Ectodermal cell (in vitro differentiated cells): ENCODE measurements at regions not wholly inside any gene's neighbourhood (a gene's known extent, or its start where the extent isn't known, plus 50 kb on each side); places are given as distances from the start of the nearest gene placed in this dataset.
"Not testable (repeated sequence)": the region's sequence is repeated elsewhere in the genome, so short reads cannot be mapped to it uniquely, and the experiment has no call there.

Experiments
- H3K27ac ChIP-seq: 2 replicates; pipeline ENCODE4 v1.7.0; 2013; ENCODE audit warnings: mild to moderate bottlenecking, low read depth, low read length; ENCODE audit not compliant: insufficient read depth, poor library complexity, severe bottlenecking
- H3K27me3 ChIP-seq: 2 replicates; pipeline ENCODE4 v1.7.0; 2013; ENCODE audit warnings: mild to moderate bottlenecking, low read length; ENCODE audit not compliant: insufficient read depth, control insufficient read depth, poor library complexity, severe bottlenecking
- H3K36me3 ChIP-seq: one replicate; pipeline ENCODE4 v1.7.0; 2013; ENCODE audit warnings: low read length; ENCODE audit not compliant: control insufficient read depth, insufficient read depth
- H3K4me1 ChIP-seq: one replicate; pipeline ENCODE4 v1.7.0; 2013; ENCODE audit warnings: low read length; ENCODE audit not compliant: control insufficient read depth, insufficient read depth
- H3K4me3 ChIP-seq: 2 replicates; pipeline ENCODE4 v1.7.0; 2013; ENCODE audit warnings: low read depth, low read length, control low read depth; ENCODE audit not compliant: insufficient read depth
- H3K9me3 ChIP-seq: 2 replicates; pipeline ENCODE4 v1.7.0; 2013; ENCODE audit warnings: mild to moderate bottlenecking, low read length, moderate library complexity; ENCODE audit not compliant: control insufficient read depth
- WGBS, 2 experiments: methylation state at CpG; one replicate each; pipeline ENCODE4 v1.1.7; 2013; ENCODE audit warnings: missing lambda C conversion rate in 2 of 2; 5-methylcytosine and 5-hydroxymethylcytosine counted together

GRCh38 chr1:29997818-29998217 lies 725.6 kb downstream of the MATN1 start:
- H3K4me1 ChIP-seq, H3K27ac ChIP-seq, H3K4me3 ChIP-seq, H3K27me3 ChIP-seq, H3K9me3 ChIP-seq, H3K36me3 ChIP-seq: not testable (repeated sequence)
- 78 to 100% methylated on average over 1 of the region's 3 CpGs for WGBS, 2 experiments

DNA sequence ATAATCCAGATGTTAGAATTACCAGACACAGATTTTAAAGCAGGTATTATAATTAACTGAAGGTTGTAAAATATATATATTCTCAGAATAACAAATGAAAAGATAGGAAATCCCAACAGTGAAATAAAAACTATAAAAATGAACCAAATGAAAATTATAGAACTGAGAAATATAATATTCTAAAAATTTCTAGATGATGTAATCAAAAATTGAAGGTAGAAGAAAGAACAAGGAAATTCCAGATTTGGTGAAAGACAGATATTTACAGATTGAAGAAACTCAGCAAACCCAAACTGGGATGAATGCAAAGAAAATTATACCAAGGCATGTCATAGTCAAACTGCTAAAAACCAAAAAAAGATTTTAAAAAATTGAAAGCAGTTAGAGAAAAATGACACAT lies 729.4 kb downstream of the MATN1 start:
- no peaks in the 10 kb centered on the region for H3K9me3 ChIP-seq
- no peaks in the 10 kb centered on the region for H3K4me1 ChIP-seq
- H3K27ac ChIP-seq: no peak overlapping the region
- no peak overlapping the region for H3K4me3 ChIP-seq
- no peaks in the 10 kb centered on the region for H3K27me3 ChIP-seq
- no peaks in the 10 kb centered on the region for H3K36me3 ChIP-seq

DNA sequence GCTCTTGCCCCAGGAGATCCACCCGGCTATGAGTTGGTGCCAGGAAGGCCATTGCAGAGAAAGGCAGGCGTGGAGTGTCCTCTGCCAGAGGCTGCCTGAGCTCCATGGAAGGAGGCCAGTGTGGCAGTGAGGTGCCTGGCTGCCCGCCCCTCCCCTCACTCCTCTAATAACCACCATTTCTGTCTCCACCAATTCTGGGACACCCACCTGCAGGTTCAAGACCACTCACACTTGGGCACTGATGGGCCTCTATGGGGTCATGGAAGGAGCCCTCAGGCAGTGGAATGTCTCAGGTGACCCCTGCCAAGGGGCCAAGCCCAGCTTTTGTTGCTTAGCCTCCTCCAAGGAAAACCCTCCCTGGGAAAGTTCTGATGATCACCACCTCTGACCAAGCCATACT lies 731.6 kb downstream of the MATN1 start:
- H3K36me3 ChIP-seq: no peaks in the 10 kb centered on the region
- no peaks in the 10 kb centered on the region for H3K4me1 ChIP-seq
- no peaks in the 10 kb centered on the region for H3K9me3 ChIP-seq
- no peaks in the 10 kb centered on the region for H3K27me3 ChIP-seq
- no peak overlapping the region for H3K27ac ChIP-seq
- H3K4me3 ChIP-seq: no peak overlapping the region
- WGBS, 2 experiments: 90 to 95% methylated on average over 3 of the region's 3 CpGs

DNA sequence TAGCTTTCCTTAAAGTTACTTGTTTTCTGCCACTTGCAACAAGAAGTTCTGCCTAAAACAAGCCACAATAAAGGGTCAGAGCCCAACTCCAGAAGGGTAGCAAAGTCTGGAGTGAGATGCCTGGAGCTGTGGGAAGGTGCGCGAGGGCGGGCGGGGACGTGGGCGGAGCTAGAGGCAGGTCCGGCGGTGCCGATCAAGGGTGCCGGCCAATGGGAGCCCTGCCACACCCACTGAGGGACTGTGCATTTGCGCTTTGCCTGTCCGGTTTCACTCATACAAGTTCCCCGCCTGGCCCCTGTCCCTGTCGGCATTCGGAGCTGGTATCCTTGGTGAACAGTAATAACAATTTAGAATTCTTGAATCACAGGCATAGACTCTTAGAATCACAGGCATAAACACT lies 732.4 kb downstream of the MATN1 start:
- 89% methylated on average over 15 of the region's 15 CpGs for WGBS, 2 experiments
- no peaks in the 10 kb centered on the region for H3K36me3 ChIP-seq
- H3K4me3 ChIP-seq: no peak overlapping the region
- no peaks in the 10 kb centered on the region for H3K27me3 ChIP-seq
- H3K9me3 ChIP-seq: no peaks in the 10 kb centered on the region
- H3K27ac ChIP-seq: no peak overlapping the region
- H3K4me1 ChIP-seq: no peaks in the 10 kb centered on the region

- no peaks in the 10 kb centered on the region for H3K36me3 ChIP-seq
- H3K27ac ChIP-seq: no peak overlapping the region
- no peaks in the 10 kb centered on the region for H3K27me3 ChIP-seq
- H3K9me3 ChIP-seq: no peaks in the 10 kb centered on the region
- no peaks in the 10 kb centered on the region for H3K4me1 ChIP-seq
- no peak overlapping the region for H3K4me3 ChIP-seq
- WGBS, 2 experiments: 92 to 93% methylated on average over 8 of the region's 8 CpGs
Measured at GRCh38 chr1:29990304-29990703, 733.1 kb downstream of the MATN1 start.

GRCh38 chr1:29986986-29987385 lies 736.4 kb downstream of the MATN1 start:
- Histone ChIP-seq H3K36me3 (no peaks in the 10 kb centered on the region), H3K27me3 (no peaks in the 10 kb centered on the region), H3K27ac (no peak overlapping the region), H3K4me1 (no peaks in the 10 kb centered on the region), H3K4me3 (no peak overlapping the region), H3K9me3 (no peaks in the 10 kb centered on the region)
- 47 to 72% methylated on average over 1 to 2 of the region's 2 CpGs for WGBS, 2 experiments

DNA sequence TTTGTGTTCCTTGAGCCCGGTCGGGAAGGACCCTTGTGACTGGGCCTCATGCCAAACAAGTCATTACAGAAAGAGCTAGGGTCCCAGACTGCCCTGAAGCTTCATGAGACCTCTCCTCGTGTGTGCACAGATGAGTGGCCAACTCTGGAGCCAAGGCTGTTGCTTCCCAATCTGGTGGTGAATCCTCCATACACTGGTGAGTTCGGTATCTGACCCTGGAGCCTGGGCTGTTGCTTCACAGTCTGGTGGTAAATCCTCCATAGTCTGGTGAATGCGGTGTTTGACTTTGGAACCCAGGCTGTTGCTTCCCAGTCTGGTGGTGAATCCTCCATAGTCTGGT lies 737.8 kb downstream of the MATN1 start:
- Histone ChIP-seq H3K36me3 (no peaks in the 10 kb centered on the region), H3K9me3 (no peaks in the 10 kb centered on the region)
- 93 to 97% methylated on average over 5 of the region's 5 CpGs for WGBS, 2 experiments

DNA sequence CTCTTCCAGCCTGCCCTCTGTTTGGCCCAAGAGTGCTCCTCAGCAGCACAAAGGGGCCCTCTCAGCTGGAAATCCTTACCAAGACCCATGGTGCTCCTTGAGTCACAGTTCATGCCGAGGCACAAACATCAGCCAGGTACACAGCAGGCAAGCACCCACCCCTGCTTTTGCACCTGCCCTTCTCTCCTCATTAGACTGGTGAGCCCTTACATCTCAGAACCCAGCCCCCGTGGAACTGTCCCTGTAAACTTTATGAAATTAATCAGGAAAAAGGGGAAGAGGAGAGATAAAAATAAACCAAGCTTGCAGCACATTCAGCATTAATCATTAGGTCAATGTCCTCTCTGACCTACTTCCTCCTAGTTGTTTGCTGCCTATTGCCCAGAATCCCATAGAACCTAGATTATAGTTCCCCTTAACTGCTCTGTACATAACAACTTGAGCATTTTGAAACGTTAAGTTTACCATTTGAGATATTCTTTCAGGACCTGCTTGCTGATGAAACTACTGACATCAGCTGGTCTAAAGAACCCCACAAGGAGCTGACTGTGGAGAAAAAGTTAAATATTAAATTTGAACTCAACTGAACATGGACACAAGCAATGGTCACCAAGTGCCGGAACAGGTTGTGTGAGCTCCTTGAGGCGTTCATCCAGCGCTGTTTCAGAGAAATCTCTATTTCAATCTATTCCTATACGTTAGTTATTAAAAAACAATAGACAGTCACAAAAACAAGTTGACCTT lies 738.4 kb downstream of the MATN1 start:
- Histone ChIP-seq H3K27ac (no peak overlapping the region), H3K9me3 (no peaks in the 10 kb centered on the region), H3K4me1 (no peaks in the 10 kb centered on the region), H3K27me3 (no peaks in the 10 kb centered on the region), H3K36me3 (no peaks in the 10 kb centered on the region), H3K4me3 (no peak overlapping the region)
- 79 to 81% methylated on average over 7 of the region's 7 CpGs for WGBS, 2 experiments

More for the DNA sequence above, 737.8 kb downstream of the MATN1 start:
- Histone ChIP-seq H3K27me3 (no peaks in the 10 kb centered on the region), H3K4me3 (no peak overlapping the region), H3K27ac (no peak overlapping the region), H3K4me1 (no peaks in the 10 kb centered on the region)

- no peaks in the 10 kb centered on the region for H3K27me3 ChIP-seq
- H3K9me3 ChIP-seq: no peaks in the 10 kb centered on the region
- H3K36me3 ChIP-seq: no peaks in the 10 kb centered on the region
- WGBS, 2 experiments: 73 to 74% methylated on average over 11 of the region's 11 CpGs
- H3K27ac ChIP-seq: no peak overlapping the region
- H3K4me1 ChIP-seq: no peaks in the 10 kb centered on the region
- no peak overlapping the region for H3K4me3 ChIP-seq
Measured at GRCh38 chr1:29984166-29984861, 739.1 kb downstream of the MATN1 start.

DNA sequence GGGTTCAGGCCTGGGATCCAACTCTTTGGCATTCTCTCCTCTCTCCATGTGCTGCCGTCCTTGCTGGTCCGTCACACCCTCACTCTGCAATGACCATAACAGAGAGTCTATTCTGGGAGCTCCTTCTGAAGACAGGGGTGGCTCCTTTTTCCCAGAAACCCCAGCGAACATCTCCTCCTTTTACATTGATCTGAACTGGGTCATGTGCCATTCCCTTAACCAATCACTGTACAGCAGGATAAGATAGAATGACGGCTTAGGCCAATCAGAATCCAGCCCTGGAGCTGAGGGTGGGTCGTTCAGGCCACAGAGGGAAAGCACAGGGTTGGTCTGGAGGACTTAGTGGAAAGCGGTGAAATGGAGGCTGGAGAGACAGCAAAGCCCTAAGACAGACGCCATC lies 740.1 kb downstream of the MATN1 start:
- no peak overlapping the region for H3K4me3 ChIP-seq
- no peak overlapping the region for H3K27ac ChIP-seq
- H3K36me3 ChIP-seq: no peaks in the 10 kb centered on the region
- no peaks in the 10 kb centered on the region for H3K4me1 ChIP-seq
- H3K27me3 ChIP-seq: no peaks in the 10 kb centered on the region
- no peaks in the 10 kb centered on the region for H3K9me3 ChIP-seq
- WGBS, 2 experiments: 93 to 97% methylated on average over 7 of the region's 7 CpGs
